Prostate gland (tissue), 2 donors: ENCODE measurements at regions not wholly inside any gene's neighbourhood (a gene's known extent, or its start where the extent isn't known, plus 50 kb on each side); places are given as distances from the start of the nearest gene placed in this dataset.
"Not testable (repeated sequence)": the region's sequence is repeated elsewhere in the genome, so short reads cannot be mapped to it uniquely, and the experiment has no call there.

Source experiments
- DNase-seq: peaks from one replicate; pipeline ENCODE4 v3.0.0-alpha.2; 2019; ENCODE audit warnings: low spot score
- H3K27ac ChIP-seq, 2 donors: fragments of 200-600 bp; sonication (generic); 2 replicates each; pipeline ENCODE4 v1.5.1; 2017 to 2019
- H3K27me3 ChIP-seq: fragments of 200-600 bp; sonication (generic); replicated peaks from 2 replicates; pipeline ENCODE4 v1.5.1; 2019; ENCODE audit not compliant: insufficient read depth
- H3K36me3 ChIP-seq, 2 donors: fragments of 200-600 bp; sonication (generic); 1 replicate in 1 of 2; 2 replicates in 1 of 2; pipeline versions ENCODE4 v1.5.1 to v1.8.1; 2017 to 2019
- H3K4me1 ChIP-seq: fragments of 200-600 bp; sonication (generic); replicated peaks from 2 replicates; pipeline ENCODE4 v1.5.1; 2019
- H3K4me3 ChIP-seq, 2 donors: fragments of 200-600 bp; sonication (generic); 2 replicates each; pipeline ENCODE4 v1.5.1; 2017 to 2019
- H3K9me3 ChIP-seq: fragments of 200-600 bp; sonication (generic); 2 replicates; pipeline ENCODE4 v1.5.1; 2017
- POLR2A ChIP-seq: fragments of 450-650 bp; IDR thresholded peaks from one replicate; pipeline ENCODE4 v1.6.1; 2016; ENCODE audit warnings: antibody characterized with exemption, mild to moderate bottlenecking
- POLR2AphosphoS5 ChIP-seq: sonication (generic); formaldehyde crosslinking; IDR thresholded peaks from one replicate; pipeline ENCODE4 v1.6.1; 2017; ENCODE audit warnings: antibody characterized with exemption
- WGBS: methylation state at CpG from one replicate; pipeline ENCODE4 v1.1.5; 2018; 5-methylcytosine and 5-hydroxymethylcytosine counted together
- intact Hi-C: fragments of 100-400 bp; cut with DNase I; formaldehyde crosslinking; loops from one replicate; pipeline ENCODE4 v1.14.2; 2022
- TF ChIP-seq, protein P1 (sequence below), 4 experiments: fragments of 200-600 bp in 2 of 4; fragments of 450-650 bp in 2 of 4; sonication (generic) in 2 of 4; IDR thresholded peaks; 1 replicate in 3 of 4; 2 replicates in 1 of 4; pipeline ENCODE4 v1.5.1; 2016 to 2019; ENCODE audit warnings: antibody characterized with exemption in 4 of 4, mild to moderate bottlenecking in 2 of 4, moderate library complexity in 2 of 4

DNA sequence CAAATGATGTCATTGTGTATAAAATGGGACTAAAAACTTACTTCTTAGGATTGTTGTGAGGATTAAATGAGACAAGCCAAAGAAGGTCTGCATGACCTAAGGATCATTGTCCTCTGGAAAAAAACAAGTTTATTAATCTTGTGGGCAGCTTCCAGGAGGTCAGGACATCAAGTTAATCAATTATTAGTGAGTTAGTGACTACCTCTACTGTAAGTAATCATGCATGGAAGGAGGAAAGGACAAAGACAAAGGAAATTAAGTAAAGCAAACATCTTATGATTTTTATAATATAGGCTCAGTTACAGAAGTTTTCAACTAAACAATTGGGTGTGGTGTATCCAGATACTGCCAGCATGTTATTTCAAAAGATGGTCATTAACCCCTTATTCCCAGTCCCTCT is 129.3 kb upstream of the TUT7 start:
- no peaks in the 10 kb centered on the region for H3K9me3 ChIP-seq
- intact Hi-C loops, result no loop called here

DNA sequence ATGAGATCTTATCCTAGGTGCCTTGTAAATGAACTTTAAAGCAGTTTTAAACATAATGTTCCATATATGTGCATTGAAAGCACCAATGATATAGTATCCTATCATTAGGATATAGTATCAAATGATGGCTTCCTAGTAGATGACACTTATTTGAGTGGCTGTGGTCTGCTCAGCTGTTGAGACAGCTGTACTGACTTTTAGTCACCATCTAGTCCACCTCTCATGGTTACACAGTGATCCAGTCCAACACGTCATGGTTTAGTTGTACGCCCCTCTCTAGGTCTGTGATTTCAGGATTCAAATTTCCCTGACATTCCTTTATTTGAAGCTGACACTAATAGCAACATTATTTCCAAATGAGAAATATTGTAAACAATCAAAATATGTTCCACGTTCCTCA is 127.3 kb upstream of the TUT7 start:
- DNase-seq, result no peak
- WGBS, result 91% methylated on average over 3 of the region's 3 CpGs
- no peaks in the 10 kb centered on the region for H3K36me3 ChIP-seq
- H3K27ac ChIP-seq, result no peak overlapping the region
- H3K4me3 ChIP-seq, result no peak overlapping the region
- H3K9me3 ChIP-seq, result no peaks in the 10 kb centered on the region
- TF ChIP-seq POLR2AphosphoS5 (no peak), POLR2A (no peak)
- TF ChIP-seq, protein P1, sequence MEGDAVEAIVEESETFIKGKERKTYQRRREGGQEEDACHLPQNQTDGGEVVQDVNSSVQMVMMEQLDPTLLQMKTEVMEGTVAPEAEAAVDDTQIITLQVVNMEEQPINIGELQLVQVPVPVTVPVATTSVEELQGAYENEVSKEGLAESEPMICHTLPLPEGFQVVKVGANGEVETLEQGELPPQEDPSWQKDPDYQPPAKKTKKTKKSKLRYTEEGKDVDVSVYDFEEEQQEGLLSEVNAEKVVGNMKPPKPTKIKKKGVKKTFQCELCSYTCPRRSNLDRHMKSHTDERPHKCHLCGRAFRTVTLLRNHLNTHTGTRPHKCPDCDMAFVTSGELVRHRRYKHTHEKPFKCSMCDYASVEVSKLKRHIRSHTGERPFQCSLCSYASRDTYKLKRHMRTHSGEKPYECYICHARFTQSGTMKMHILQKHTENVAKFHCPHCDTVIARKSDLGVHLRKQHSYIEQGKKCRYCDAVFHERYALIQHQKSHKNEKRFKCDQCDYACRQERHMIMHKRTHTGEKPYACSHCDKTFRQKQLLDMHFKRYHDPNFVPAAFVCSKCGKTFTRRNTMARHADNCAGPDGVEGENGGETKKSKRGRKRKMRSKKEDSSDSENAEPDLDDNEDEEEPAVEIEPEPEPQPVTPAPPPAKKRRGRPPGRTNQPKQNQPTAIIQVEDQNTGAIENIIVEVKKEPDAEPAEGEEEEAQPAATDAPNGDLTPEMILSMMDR (IDR thresholded peaks at IDR 0.05), result no peak
- intact Hi-C loops, result no loop called here
- H3K27me3 ChIP-seq, result no peaks in the 10 kb centered on the region
- H3K4me1 ChIP-seq, result no peaks in the 10 kb centered on the region

More for the DNA sequence above, 129.3 kb upstream of the TUT7 start:
- Histone ChIP-seq H3K36me3 (no peaks in the 10 kb centered on the region), H3K4me1 (no peaks in the 10 kb centered on the region), H3K4me3 (no peak overlapping the region), H3K27ac (no peak overlapping the region), H3K27me3 (no peaks in the 10 kb centered on the region)
- no peak for TF ChIP-seq POLR2AphosphoS5
- TF ChIP-seq POLR2A, result no peak
- TF ChIP-seq, protein P1 (IDR thresholded peaks at IDR 0.05), result no peak
- no peak for DNase-seq

DNA sequence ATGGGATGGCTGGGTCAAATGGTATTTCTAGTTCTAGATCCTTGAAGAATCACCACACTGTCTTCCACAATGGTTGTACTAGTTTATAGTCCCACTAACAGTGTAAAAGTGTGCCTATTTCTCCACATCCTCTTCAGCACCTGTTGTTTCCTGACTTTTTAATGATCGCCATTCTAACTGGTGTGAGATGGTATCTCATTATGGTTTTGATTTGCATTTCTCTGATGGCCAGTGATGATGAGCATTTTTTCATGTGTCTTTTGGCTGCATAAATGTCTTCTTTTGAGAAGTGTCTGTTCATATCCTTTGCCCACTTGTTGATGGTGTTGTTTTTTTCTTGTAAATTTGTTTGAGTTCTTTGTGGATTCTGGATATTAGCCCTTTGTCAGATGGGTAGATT is 121.0 kb upstream of the TUT7 start:
- intact Hi-C loops, H3K36me3 ChIP-seq, H3K4me1 ChIP-seq, DNase-seq, H3K9me3 ChIP-seq, H3K27me3 ChIP-seq, H3K4me3 ChIP-seq, H3K27ac ChIP-seq: not testable (repeated sequence)
- WGBS, result 100% methylated on average over 1 of the region's 1 CpG

DNA sequence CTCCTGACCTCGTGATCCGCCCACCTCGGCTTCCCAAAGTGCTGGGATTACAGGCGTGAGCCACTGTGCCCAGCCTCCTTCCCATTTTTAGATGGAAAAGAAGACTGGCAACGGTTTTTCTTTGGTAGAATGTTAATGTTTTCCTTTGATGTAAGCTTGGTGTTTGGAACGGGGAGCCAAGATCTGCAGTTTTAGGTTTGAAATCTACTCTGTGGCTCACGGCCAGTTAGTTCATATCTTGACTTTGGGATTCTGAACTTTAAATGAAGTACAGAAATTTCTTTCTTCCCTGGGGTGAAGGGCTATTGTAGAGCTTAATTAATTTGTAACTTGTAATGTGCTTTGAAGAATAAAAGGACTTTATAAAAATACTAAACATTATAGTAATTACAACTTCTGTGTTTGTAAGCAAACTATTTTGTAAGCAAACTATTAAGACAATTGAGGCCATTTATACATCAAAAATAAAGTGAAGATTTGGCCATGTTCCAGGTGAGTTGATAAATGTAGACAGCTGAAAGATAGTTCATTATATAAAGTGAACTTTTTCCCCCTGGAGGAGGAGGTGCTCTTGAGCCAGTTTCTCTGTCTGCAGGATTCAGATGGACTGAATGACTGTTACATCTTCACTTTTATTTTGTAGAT is 117.1 kb upstream of the TUT7 start:
- no peaks in the 10 kb centered on the region for H3K36me3 ChIP-seq
- H3K4me3 ChIP-seq, result no peak overlapping the region
- 56% methylated on average over 7 of the region's 7 CpGs for WGBS
- H3K4me1 ChIP-seq, result no peaks in the 10 kb centered on the region
- no peaks in the 10 kb centered on the region for H3K9me3 ChIP-seq
- TF ChIP-seq, protein P1 (IDR thresholded peaks at IDR 0.05), result no peak
- TF ChIP-seq POLR2A (no peak), POLR2AphosphoS5 (no peak)
- intact Hi-C loops, result no loop called here
- no peaks in the 10 kb centered on the region for H3K27me3 ChIP-seq
- H3K27ac ChIP-seq, result no peak overlapping the region
- DNase-seq, result no peak

DNA sequence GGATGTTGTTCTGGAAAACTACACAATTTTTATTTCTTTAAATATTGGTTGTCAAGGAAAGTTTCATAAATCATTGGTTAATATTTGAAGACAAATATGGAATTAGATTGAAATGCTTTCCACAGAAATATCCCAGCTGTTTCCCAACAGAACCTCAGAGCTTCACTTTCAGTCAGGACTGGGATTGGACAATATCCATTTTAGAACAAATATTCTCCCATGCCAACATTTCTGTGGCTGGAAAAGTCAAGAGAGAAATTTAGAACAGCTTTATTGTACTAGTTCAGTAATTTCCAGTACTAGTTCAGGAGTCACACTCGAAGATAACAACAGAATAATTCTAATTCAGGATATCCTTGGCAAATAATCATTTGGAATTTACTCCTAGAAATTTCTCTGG is 116.1 kb upstream of the TUT7 start:
- Histone ChIP-seq H3K9me3 (no peaks in the 10 kb centered on the region), H3K27ac (no peak overlapping the region), H3K4me1 (no peaks in the 10 kb centered on the region), H3K27me3 (no peaks in the 10 kb centered on the region), H3K4me3 (no peak overlapping the region), H3K36me3 (no peaks in the 10 kb centered on the region)
- DNase-seq, result no peak
- intact Hi-C loops, result no loop called here
- TF ChIP-seq POLR2A, result no peak
- WGBS, result 13% methylated on average over 1 of the region's 1 CpG

DNA sequence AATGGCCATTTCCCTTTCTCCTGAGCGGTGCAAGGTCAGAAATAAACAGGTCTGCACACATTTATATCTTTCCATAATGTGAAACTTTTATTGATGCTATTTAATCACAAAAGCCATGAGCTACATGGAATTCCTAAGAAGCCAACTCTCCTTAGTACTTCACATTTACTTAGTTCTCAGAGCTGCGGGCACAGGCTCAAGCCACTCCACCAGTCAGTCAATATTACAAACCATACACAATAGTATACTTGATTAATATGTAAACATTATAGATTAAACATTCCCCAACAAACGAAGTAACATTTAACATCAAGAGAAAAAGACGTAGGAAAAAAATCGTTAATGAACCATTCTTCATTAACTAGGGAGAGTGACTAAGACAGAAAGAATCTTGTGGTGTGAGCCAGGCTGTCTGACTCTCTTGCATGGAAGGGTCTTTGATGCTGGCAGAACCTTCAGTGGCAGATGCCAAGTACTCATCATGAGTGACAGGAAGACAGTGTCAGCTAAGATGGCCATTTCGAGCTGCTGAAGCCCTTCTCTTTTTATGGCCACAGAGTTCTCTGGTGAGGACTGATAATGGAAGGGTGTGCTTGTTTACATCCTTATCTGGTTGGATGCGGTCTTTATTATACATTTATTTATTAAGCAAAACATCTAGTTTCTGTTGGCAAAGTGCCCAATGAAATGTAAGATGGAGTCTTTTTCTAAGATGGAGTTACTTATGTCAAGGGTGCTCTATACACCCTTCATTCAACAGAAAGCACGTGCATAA is 115.5 kb upstream of the TUT7 start:
- H3K27me3 ChIP-seq, result no peaks in the 10 kb centered on the region
- 64% methylated on average over 8 of the region's 8 CpGs for WGBS
- no peaks in the 10 kb centered on the region for H3K36me3 ChIP-seq
- no peak overlapping the region for H3K27ac ChIP-seq
- H3K4me3 ChIP-seq, result no peak overlapping the region
- no peaks in the 10 kb centered on the region for H3K4me1 ChIP-seq
- TF ChIP-seq POLR2A (no peak), POLR2AphosphoS5 (no peak)
- TF ChIP-seq, protein P1 (IDR thresholded peaks at IDR 0.05), result no peak
- DNase-seq, result no peak
- no peaks in the 10 kb centered on the region for H3K9me3 ChIP-seq
- intact Hi-C loops, result no loop called here
